ENCODE measurements at regions not wholly inside any gene's neighbourhood (a gene's known extent, or its start where the extent isn't known, plus 50 kb on each side); places are given as distances from the start of the nearest gene placed in this dataset.

DNA sequence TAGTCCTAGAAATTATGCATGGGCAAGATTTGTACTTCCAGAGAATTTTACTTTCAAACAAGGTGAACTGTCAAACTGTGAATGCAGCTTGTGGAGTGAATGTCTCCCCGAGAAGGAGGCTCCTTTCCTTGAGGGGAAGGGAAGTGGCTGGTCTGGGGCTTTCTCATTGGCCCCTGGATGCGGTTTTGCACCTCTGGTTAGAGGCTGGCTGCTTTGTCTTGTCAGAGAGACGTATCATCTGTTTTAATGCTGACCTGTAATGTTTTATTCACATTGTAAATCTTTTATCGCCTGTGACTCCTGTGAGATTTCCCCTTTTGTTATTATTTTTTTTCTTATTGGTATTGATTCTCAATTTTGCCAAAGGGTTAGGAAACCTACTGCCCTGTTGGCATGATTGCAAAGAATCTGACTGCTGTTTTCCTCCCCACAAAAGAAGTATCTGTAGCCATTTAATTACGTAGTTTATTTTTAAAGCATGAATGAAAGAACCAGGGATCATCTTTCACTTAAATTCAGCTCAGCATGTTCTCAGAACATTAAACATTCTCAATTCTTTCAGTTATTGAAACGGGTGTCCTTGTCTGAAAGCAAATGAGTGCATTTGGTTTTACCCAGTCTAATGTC, 238.3 kb upstream of the NFE2L3 start:
- TF ChIP-seq, protein P1, sequence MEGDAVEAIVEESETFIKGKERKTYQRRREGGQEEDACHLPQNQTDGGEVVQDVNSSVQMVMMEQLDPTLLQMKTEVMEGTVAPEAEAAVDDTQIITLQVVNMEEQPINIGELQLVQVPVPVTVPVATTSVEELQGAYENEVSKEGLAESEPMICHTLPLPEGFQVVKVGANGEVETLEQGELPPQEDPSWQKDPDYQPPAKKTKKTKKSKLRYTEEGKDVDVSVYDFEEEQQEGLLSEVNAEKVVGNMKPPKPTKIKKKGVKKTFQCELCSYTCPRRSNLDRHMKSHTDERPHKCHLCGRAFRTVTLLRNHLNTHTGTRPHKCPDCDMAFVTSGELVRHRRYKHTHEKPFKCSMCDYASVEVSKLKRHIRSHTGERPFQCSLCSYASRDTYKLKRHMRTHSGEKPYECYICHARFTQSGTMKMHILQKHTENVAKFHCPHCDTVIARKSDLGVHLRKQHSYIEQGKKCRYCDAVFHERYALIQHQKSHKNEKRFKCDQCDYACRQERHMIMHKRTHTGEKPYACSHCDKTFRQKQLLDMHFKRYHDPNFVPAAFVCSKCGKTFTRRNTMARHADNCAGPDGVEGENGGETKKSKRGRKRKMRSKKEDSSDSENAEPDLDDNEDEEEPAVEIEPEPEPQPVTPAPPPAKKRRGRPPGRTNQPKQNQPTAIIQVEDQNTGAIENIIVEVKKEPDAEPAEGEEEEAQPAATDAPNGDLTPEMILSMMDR (conservative IDR thresholded peaks at IDR 0.05; ENCODE audit: low read depth, low read length) = no peak
- TF ChIP-seq EZH2 (IDR thresholded peaks at IDR 0.05; ENCODE audit: low read length, unreplicated experiment) = no peak
- no peak for TF ChIP-seq EZH2phosphoT487 (IDR thresholded peaks at IDR 0.05; ENCODE audit: borderline replicate concordance, low read length)

Data from PC-3 (cell line).